A673 (cell line): ENCODE measurements at regions not wholly inside any gene's neighbourhood (a gene's known extent, or its start where the extent isn't known, plus 50 kb on each side); places are given as distances from the start of the nearest gene placed in this dataset.
"Not testable (repeated sequence)": the region's sequence is repeated elsewhere in the genome, so short reads cannot be mapped to it uniquely, and the experiment has no call there.

Experiments used
- BruUV-seq: library from RNA; stranded (reverse); fragments of 400-500 nt; replicated peaks from 2 replicates; lab custom pipeline; 2021; lab: Mats Ljungman, UMichigan
- CTCF ChIA-PET: fragments of 300-600 bp; sonication (Branson Sonifier 250); formaldehyde crosslinking; loops from one replicate; lab custom pipeline; 2022; ENCODE audit warnings: antibody characterized with exemption; lab: Charles Lee
- POLR2A ChIA-PET: fragments of 300-600 bp; sonication (Branson Sonifier 250); formaldehyde crosslinking; loops from one replicate; lab custom pipeline; 2022; ENCODE audit warnings: antibody characterized with exemption; ENCODE audit not compliant: low non-redundant PET; lab: Charles Lee
- DNase-seq: peaks from one replicate; pipeline ENCODE4 v3.0.0-alpha.2; 2015; ENCODE audit warnings: low spot score
- H3K27ac ChIP-seq: fragments of 200-600 bp; sonication (generic); 2 replicates; pipeline ENCODE4 v1.5.1; 2016; ENCODE audit warnings: mixed run types, low read depth, mild to moderate bottlenecking, mixed read lengths, antibody characterized with exemption, low read length; ENCODE audit not compliant: poor library complexity, severe bottlenecking
- H3K27me3 ChIP-seq: fragments of 200-600 bp; sonication (generic); replicated peaks from 2 replicates; pipeline ENCODE4 v1.6.1; 2017; ENCODE audit warnings: mixed run types, low read depth, mild to moderate bottlenecking, mixed read lengths, antibody characterized with exemption, low read length; ENCODE audit not compliant: insufficient read depth, poor library complexity
- H3K36me3 ChIP-seq: fragments of 200-600 bp; sonication (generic); 2 replicates; pipeline ENCODE4 v1.6.1; 2016; ENCODE audit warnings: mixed run types, mild to moderate bottlenecking, mixed read lengths, antibody characterized with exemption, low read length; ENCODE audit not compliant: insufficient read depth, poor library complexity, severe bottlenecking
- H3K4me1 ChIP-seq: fragments of 200-600 bp; sonication (generic); 2 replicates; pipeline ENCODE4 v1.6.1; 2017; ENCODE audit warnings: mixed run types, mild to moderate bottlenecking, mixed read lengths, antibody characterized with exemption, low read length; ENCODE audit not compliant: insufficient read depth, poor library complexity, severe bottlenecking
- H3K4me3 ChIP-seq: fragments of 200-600 bp; sonication (generic); 2 replicates; pipeline ENCODE4 v1.5.1; 2016; ENCODE audit warnings: low read depth, mixed run types, mild to moderate bottlenecking, mixed read lengths, low read length; ENCODE audit not compliant: poor library complexity, severe bottlenecking
- H3K9me3 ChIP-seq: fragments of 200-600 bp; sonication (generic); 2 replicates; pipeline ENCODE4 v1.6.1; 2016; ENCODE audit warnings: mixed run types, low read depth, mild to moderate bottlenecking, mixed read lengths, antibody characterized with exemption, low read length; ENCODE audit not compliant: poor library complexity, severe bottlenecking
- EZH2 ChIP-seq: fragments of 200-600 bp; sonication (generic); IDR thresholded peaks from 2 replicates; pipeline ENCODE4 v1.6.1; 2017; ENCODE audit warnings: borderline replicate concordance, low read depth, mild to moderate bottlenecking, mixed read lengths, antibody characterized with exemption, low read length; ENCODE audit not compliant: poor library complexity, severe bottlenecking
- intact Hi-C: fragments of 100-400 bp; cut with micrococcal nuclease; formaldehyde crosslinking; loops from one replicate; pipeline ENCODE4 v1.10.0; 2022; ENCODE audit not compliant: unreplicated experiment
- TF ChIP-seq, protein P1 (sequence below): fragments of 300-800, 200-600 bp; sonication (generic); conservative IDR thresholded peaks from 2 replicates; pipeline ENCODE4 v1.5.1; 2017; ENCODE audit warnings: low read depth, mild to moderate bottlenecking, antibody characterized with exemption, low read length, moderate library complexity, mixed read lengths

DNA sequence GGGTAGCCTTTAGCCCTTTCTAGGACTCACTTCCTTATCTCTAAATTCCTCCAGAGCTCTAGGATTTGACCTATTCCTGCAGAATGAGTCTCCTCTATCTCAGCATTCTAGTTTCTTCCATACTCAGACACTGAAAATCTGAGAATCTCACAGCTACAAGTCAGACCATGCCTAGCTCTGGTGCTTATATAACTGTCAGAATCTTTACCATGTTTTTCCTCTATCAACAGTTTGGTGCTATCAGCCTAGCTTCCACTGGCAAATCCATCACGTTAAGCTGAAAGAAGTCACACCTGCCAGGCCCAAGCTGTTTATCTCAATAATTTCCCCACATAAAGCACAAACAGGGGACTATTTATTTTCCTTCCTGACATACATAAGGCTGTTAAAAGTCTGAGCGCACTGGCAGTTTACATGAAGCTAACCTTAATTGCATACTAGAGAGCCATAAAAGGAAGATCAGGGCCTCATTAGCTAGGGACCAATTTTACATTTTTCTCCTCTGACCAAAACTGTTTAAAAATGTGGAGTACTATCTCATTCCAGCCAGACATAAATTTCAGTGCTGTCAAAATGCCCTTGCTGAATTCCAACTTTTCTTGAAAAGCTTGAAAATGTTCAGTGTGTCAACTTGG is 270.5 kb downstream of the C12orf75 start:
- ChIA-PET CTCF (no interaction called here), POLR2A (no interaction called here)
- Histone ChIP-seq H3K4me1 (no peaks in the 10 kb centered on the region), H3K36me3 (no peaks in the 10 kb centered on the region), H3K9me3 (no peaks in the 10 kb centered on the region), H3K27me3 (no peaks in the 10 kb centered on the region), H3K27ac (no peak overlapping the region), H3K4me3 (no peak overlapping the region)
- no peak for TF ChIP-seq EZH2
- TF ChIP-seq, protein P1, sequence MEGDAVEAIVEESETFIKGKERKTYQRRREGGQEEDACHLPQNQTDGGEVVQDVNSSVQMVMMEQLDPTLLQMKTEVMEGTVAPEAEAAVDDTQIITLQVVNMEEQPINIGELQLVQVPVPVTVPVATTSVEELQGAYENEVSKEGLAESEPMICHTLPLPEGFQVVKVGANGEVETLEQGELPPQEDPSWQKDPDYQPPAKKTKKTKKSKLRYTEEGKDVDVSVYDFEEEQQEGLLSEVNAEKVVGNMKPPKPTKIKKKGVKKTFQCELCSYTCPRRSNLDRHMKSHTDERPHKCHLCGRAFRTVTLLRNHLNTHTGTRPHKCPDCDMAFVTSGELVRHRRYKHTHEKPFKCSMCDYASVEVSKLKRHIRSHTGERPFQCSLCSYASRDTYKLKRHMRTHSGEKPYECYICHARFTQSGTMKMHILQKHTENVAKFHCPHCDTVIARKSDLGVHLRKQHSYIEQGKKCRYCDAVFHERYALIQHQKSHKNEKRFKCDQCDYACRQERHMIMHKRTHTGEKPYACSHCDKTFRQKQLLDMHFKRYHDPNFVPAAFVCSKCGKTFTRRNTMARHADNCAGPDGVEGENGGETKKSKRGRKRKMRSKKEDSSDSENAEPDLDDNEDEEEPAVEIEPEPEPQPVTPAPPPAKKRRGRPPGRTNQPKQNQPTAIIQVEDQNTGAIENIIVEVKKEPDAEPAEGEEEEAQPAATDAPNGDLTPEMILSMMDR = no peak
- no TSS peak for BruUV-seq
- no peak for DNase-seq
- intact Hi-C loops = no loop called here

DNA sequence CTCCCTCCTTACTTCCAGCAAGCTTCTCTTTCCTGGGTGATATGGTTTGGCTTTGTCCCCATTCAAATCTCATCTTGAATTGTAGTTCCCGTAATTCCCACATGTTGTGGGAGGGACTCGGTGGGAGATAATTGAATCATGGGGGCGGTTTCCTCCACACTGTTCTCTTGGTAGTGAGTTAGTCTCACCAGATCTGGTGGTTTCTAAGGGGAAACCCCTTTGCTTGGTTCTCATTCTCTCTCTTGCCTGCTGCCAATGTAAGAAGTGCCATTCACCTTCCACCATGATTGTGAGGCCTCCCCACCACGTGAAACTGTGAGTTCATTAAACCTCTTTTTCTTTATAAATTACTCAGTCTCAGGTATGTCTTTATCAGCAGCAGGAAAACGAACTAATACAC is 271.8 kb downstream of the C12orf75 start:
- intact Hi-C loops, POLR2A ChIA-PET, H3K27me3 ChIP-seq, DNase-seq, H3K9me3 ChIP-seq, H3K36me3 ChIP-seq, H3K4me1 ChIP-seq, H3K4me3 ChIP-seq, CTCF ChIA-PET, H3K27ac ChIP-seq, BruUV-seq: not testable (repeated sequence)

DNA sequence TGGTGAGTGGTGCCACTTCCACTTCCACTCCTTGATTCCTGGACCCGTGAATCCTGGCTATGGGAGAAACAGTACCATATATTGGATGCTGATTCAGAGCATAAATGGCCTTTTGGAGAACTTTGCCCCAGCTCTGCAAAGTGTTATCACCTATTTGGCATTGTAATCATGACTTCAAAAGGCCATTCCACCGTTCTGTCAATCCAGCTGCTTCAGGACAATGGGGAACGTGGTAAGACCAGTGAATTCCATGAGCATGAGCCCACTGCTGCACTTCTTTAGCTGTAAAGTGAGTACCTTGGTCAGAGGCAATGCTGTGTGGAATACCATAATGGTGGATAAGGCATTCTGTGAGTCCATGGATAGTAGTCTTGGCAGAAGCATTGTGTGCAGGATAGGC is 273.8 kb downstream of the C12orf75 start:
- H3K4me3 ChIP-seq, BruUV-seq, H3K27me3 ChIP-seq, H3K4me1 ChIP-seq, POLR2A ChIA-PET, DNase-seq, CTCF ChIA-PET, H3K27ac ChIP-seq, H3K36me3 ChIP-seq, H3K9me3 ChIP-seq, intact Hi-C loops: not testable (repeated sequence)

DNA sequence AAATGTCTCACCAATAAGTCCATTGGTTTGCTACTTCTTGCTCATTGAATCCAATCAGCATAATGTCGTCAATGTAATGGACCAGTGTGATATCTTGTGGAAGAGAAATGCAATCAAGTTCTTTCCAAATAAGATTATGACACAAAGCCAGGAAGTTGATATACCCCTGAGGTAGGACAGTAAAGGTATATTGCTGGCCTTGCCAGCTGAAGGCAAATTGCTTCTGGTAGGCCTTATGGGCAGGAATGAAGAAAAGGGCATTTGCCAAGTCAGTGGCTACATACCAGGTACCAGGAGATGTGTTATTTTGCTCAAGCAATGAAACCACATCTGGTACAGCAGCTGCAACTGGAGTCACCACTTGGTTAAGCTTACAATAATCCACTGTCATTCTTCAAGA is 276.1 kb downstream of the C12orf75 start:
- CTCF ChIA-PET, H3K4me1 ChIP-seq, H3K36me3 ChIP-seq, DNase-seq, H3K9me3 ChIP-seq, POLR2A ChIA-PET, intact Hi-C loops, BruUV-seq, H3K27me3 ChIP-seq, H3K27ac ChIP-seq, H3K4me3 ChIP-seq: not testable (repeated sequence)

DNA sequence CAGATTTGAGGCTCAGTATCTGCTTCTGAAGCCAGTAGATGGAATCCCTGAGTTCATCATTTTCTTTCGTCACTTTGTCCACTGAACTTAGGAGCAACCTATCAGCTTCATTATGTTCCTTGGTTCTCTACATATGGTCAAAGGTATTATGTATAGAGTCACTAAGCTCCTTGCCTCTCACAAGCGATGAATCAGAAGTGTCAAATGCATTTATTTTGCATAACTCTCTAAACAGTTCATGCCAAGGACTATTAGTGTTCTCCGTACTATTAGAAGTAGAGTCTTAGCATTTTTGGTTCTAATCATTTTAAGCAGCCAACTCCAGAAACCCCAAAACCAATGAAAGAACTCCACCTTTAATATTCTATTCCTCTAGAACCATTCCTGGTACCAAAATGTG is 278.5 kb downstream of the C12orf75 start:
- intact Hi-C loops, H3K4me3 ChIP-seq, H3K9me3 ChIP-seq, H3K27me3 ChIP-seq, H3K27ac ChIP-seq, DNase-seq, H3K4me1 ChIP-seq, BruUV-seq, H3K36me3 ChIP-seq, POLR2A ChIA-PET, CTCF ChIA-PET: not testable (repeated sequence)
